HG02759 (cell line): ENCODE measurements at regions not wholly inside any gene's neighbourhood (a gene's known extent, or its start where the extent isn't known, plus 50 kb on each side); places are given as distances from the start of the nearest gene placed in this dataset.

Experiments used
- ATAC-seq: cut with Tn5 transposase; IDR thresholded peaks from one replicate; pipeline ENCODE4 v1.9.1; 2021; ENCODE audit warnings: mild to moderate bottlenecking, moderate library complexity; ENCODE audit not compliant: unreplicated experiment

DNA sequence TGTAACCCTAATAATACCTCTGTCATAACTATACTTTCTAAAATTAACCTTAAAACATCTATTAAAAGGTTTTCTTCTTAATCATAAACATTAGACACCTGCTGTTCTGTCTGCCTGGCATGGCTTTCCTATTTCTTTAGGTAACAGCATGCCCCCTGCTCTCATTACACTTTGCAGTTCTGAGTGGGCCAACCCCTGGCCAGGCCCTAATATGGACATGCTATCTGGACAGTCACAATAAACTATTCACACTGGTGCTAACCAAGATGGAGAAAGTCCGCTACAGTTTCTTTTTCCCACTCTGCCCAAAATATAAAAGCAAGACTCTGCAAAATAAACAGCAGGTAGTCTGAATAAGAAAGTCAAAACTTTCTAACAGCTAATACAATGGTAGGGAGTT lies 84.0 kb downstream of the ELAPOR2 start:
- ATAC-seq, result no peak

DNA sequence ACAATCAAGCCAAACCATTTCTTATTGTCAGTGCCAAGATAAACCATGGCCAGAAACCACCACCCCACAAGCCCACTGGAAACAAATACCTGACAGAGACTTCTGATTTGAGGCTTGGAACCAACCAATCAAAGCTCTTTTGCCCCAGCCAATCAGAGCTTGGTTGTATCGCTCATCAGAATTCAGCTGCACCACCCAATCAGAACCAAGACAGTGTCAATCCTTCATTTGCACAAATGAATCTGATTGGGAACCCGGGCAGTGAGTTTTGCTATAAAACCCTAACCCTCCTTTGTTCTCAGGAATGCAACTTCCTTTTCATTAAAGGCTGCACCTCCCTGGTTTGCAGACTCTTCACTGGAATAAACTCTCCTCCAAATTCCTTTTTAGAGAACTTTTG lies 87.4 kb downstream of the ELAPOR2 start:
- ATAC-seq, result no peak

DNA sequence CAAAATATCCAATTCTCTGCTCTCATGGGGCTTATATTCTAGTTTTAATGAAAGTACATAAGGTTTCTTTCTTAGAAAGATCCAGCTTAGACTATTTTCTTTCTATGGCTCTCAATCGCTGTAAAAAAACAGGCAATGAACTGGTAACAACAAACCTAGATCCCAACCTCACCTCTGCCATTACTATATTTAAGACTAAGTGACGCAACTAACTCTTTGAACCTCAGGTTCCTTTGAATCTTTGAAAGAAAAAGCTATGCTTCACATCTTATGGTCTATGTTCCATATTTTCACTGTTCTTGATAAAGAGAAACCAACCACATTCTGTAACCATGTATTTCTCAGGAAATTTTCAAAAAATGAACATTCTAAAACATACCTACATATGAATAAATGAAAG lies 88.5 kb downstream of the ELAPOR2 start:
- no peak for ATAC-seq

DNA sequence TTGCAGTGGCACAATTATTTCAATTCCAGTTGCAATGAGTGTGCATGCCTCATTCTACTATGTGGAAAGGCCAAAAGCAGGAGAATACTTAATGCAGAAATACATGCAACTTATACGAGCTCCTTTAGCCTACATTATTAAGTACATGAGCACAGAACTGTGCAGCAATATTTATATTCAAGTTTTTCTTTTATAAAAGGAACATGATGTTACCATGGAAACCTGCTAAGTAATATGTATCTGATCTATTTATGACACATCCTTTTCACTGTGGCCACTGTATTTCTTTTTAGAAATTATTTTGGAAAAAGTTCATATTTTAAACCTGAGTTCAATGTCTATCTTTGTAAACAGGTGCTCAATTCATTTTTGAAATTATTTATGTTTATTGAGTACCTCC lies 88.9 kb downstream of the ELAPOR2 start:
- ATAC-seq, result no peak

DNA sequence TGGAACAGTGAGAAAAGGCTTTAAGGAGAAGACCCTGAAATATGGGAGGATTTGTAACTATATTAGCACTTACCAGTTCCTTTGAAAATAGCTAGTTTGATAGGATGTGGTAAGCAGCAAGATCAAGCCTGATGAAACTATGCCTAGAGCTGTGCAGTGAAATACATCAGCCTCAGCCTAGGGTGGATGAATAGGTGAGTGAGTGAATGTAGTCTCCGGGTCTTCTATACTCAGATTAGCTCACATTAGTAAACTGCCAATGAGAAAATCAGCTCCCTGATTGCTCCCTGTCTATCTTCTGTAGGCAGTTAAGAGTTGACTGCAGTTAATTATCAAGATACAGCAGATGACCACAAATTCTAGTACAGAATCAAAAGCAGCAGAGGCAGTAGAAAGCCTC lies 89.6 kb downstream of the ELAPOR2 start:
- ATAC-seq, result no peak

DNA sequence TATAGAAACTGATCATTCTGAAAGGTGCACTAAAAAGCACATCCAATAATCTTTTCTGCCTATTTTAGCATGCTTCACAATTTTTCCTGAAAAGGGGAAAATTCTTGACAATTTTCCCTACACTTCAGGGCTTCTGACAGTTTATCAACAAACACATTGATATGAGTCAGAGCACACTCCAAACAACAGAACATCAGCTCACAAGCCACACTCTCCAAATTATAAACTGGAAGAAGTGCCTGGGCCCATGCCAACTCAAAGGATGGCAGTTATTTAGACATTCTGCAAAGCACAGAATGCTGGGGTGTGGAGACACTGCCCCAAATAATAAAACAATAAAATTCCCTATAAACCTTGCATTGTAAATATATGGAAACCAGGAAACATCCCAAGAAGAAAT lies 90.8 kb downstream of the ELAPOR2 start:
- ATAC-seq, result no peak

DNA sequence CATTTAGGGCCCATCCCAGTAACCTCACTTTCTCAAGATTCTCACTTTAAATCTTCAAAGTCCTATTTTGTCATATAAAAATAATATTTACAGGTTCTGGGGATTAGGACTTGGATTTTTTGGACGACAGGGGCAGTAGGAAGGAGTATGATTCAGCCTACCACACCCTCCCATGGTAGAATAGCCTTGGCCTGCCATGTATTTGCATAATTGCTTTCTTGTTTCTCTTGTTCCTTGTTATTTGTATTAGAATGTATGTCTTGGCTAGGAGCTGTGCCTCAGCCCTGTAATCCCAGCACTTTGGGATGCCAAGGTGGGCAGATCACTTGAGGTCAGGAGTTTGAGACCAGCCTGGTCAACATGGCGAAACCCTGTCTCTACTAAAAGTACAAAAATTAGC lies 92.5 kb downstream of the ELAPOR2 start:
- no peak for ATAC-seq

DNA sequence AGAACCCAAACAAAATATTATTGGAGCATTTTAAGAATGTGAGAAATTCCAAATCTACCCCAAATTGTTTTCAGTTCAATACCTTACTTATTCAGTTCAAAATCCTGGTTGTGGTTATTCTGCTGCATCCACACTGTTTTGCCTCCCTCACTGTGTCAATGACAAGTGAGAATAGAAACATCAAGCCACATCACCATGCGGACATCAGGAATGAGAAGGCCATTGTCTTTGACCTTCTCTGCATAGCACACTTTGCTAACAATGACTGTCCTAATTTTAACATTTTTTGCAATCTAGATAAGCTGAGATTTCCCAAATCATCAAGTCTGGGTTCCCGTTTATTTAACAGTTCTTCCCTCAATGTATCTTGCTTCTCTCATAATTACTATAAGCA lies 93.7 kb downstream of the ELAPOR2 start:
- ATAC-seq, result no peak

DNA sequence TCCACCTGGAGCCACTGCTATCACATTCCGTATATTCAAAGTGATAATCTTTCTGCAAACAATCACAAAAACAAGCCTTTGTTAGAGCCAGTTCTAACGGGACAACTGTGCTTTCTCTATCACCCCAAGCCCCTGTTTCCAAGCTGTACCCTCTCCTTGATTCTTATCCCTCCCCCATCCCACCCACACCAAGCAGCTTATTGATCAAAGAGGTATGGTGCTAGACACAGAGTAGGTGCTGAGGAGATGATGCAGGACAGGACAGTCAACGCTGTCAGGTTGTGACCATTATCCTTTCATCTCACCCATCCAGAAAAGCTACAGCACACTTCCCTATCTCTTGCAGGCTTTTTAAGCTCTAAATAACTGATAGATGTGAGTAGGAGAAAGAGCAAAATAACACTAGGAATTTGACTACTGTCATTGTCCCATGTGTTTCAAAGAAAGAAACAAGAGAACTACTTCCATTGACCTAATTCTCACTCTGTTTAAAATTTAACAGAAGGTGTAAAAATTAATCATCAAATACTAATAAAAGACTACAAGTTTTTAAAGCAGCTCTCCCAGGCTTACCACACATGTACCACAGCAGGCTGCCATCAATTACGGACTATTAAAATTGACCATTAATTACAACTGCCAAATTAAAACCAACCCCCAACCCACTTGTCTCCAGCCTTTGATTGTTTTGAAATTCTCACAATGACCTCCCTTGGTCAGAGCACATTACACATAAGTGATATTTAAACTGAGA lies 94.3 kb downstream of the ELAPOR2 start:
- no peak for ATAC-seq

DNA sequence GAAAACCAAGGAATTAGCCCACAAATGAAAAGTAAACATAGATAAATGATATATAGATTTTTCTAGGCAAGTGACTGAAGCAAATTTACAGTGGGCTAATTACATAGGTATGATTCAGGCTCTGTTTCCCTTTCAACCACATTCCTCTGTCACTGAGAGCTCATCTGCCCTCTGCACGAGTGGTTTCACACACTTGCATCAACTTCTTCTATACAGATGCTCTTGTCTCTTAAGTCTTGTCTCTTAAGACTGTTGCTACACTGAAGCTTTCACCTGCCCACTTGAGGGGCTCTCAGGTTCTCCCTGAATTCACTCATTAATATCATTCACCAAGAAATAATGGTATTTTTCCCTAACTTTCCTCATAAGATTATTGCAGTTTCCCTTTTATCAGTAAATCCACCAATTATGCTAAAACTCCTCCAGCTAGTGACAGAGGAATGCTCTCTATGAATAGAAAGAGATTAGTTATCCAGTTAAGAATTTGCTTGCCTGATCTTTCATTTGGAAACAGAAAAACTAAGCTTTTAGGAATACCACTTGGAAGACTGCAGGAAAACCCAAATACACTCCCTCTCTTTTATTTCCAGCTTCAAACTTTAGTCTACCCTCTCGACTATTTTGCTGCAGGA lies 95.7 kb downstream of the ELAPOR2 start:
- no peak for ATAC-seq

DNA sequence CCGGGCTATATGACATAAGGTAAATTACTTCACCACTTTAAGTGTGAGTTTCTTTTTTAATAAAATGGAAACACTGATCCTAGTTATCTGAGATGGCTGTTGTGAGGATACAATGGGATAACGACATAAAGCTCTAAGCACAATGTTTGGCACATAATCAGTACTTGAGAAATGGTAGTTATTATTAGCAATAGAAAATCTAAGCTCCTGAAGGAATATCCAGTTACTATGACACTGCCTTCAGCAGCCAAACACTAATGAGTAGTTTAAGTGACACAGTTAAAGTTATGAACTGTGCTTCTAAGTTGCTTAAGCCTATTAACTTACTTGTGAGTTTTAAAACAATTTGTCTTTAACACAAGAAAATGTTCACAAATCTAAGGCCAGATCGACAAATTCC lies 96.8 kb downstream of the ELAPOR2 start:
- ATAC-seq, result no peak

DNA sequence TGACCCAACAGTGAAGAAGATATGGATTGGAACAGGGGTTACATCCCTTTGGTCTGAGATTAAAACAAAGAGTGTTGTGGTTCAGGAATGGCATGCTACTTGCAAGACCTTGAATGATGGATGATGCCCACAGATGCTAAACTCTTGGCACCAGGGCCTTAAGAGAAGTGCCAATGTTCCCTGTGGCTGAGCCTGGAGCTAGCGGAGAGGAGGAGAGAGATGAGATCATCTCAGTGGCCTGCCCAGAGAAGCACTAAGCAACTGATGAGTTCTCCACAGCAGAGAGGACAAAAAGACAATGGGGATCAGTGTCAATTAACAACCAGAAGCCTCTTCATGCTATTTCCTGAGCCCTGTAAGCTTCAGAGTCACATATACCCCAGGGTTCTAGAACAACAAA lies 97.8 kb downstream of the ELAPOR2 start:
- no peak for ATAC-seq

DNA sequence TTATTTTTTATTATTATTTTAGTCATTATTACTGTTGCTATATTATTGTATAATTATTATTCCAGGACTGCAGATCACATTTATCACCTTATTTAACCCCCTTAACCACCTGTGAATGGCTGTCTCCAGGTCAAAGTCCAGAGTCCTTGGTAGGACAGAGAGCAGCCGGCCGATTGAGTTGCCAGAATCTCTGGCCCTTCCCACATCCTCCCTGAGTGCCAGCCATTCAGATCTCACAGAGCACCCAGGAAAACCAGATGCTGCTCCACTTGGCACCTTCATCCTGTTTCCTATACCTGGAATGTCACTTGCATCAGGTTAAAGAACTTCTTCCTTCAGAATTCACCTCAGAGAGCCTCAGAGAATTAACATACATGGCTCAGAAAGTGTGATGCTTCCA lies 101.1 kb downstream of the ELAPOR2 start:
- ATAC-seq, result no peak

DNA sequence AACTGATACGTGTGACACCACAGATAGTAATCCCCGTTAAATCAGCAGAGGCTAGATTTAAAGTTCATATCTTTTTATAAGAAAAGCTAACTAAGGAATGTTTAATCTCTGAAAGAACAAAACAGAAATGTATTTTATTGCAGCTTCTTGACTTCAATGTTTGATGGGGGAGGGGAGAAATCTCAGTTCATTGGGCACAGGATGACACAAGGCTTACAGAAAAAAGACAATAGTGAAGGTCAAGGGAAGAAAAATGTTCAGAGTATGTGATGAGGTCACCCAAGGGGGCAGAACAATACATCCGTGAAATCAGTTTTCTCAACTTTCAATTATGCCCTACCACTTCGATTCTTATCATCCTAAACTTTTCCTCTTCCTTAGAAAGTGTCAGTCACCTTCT lies 102.9 kb downstream of the ELAPOR2 start:
- no peak for ATAC-seq

DNA sequence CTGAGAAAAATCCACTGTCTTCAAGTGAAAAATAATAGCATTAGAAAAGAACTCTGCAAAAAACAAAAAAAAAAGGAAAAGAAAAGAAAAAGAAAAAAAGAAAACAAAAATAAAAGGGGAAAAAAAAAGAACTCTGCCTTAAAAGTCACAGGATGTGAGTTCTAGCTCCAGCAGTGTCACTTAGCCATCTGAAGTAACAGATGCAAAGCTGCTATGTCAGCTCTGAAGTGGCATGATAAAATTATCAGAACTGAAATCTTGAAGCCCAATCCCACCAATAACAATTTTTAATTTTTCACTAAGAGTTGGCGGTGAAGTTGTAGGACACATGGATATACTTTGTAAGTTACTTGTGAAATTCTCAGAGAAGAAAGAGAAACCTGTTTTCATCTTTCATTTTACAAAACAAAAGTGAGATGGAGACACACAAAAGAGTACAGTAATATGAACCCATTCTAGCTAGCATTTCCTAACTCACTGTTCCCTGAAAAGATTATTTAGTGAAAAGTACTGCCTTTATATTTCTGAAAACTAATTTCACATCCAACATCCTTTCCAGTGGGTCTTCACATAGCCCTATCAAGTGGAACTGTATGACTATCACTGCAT lies 103.5 kb downstream of the ELAPOR2 start:
- ATAC-seq, result no peak

DNA sequence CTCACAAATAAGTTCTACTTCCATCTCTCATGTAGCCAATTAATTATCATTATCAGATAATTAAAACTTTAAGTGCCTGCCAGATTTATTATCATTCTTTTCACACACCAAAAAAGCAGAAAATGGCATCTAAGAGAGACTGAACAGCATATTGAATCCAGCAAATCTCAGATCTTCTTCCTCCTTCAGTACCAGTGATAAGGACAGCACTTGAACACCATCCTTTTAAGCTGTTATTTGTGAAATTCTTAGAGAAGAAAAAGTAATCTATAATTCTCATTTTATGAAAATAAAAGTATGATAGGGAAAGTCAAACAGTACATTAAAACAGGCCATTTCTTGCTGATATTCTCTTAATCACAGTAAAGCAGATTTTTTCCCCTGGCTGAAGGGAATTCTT lies 104.5 kb downstream of the ELAPOR2 start:
- no peak for ATAC-seq

DNA sequence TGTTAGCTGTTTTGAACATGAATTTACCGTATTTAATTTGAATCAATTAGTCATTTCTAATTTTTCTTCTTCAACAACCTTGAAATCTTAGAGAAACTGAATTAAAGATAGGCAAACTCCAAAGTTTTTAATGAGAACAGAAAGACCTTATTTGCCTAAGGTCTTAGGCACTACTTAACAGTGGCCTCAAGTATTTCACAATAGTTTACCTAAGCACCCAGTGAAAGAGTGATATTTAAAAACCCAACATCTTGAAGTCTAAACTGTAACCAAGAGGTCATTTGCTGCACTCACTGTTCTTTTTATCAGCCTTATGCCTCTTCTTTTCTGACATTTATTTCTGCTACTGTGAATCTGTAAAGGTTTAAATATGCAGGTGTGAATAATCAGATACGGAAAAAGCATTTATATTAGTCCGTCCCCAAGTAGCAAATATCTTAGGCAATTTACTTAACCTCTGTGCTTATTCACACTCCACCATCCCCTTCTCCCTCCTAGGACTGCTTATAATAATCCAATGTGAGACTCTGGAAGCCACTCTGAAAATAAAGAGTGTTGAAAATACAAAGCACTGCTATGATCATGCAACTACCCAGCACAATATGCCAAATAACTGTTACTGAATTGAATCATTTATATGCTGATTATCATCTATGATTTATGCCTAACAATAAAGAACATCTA lies 105.7 kb downstream of the ELAPOR2 start:
- no peak for ATAC-seq

DNA sequence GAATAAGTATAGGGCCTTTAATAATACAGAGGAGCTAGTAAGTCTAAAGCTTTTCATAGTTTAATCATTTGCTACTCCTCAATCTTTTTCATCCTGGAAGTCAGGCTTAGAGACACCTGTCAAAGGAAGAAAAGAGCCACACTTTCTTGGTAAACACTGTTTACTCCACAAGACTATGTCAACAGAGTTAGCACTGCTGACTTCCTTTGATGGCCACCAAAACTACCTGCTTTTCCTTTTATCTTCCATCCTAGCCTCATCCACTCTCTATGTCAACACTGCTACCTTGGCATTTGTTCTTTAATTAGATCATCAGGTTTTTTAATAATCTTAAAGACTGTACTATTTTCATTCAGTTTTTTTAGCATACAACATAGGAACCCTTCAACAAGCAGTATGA lies 106.2 kb downstream of the ELAPOR2 start:
- no peak for ATAC-seq

DNA sequence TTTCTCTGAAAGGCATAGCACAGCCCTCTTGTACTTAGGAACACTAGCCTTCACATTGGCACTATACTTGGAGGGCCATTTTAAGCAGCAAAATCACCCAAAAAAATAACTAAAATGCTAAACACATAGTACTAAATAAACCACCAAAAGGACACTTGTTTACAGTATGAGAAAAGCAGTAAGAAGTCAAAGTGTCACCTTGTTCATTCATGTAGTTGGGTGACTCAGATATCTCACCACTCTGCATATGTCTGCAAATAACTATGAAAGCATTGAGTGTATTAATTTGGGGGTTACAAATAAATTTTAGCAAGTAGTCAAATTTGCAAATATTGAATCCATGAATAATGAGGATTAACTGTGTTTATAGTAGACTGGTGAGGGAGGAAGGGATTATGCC lies 107.6 kb downstream of the ELAPOR2 start:
- no peak for ATAC-seq

DNA sequence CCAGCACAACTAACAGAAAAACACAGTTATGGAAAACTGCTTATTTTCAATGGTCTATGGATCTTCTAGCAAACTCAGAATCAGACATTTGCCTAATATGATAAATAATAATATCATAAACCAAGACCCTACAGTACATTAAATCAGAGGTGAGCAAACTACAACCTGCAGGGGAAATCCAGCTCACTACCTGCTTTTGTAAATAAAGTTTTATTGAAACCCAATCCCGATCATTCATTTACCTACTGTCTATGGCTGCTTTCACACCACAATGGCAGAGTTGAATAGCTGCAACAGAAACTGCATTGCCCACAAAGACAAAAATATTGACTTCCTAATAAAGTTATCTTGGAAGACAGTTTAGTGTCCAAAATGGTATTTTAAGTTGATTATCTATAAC lies 108.5 kb downstream of the ELAPOR2 start:
- no peak for ATAC-seq

DNA sequence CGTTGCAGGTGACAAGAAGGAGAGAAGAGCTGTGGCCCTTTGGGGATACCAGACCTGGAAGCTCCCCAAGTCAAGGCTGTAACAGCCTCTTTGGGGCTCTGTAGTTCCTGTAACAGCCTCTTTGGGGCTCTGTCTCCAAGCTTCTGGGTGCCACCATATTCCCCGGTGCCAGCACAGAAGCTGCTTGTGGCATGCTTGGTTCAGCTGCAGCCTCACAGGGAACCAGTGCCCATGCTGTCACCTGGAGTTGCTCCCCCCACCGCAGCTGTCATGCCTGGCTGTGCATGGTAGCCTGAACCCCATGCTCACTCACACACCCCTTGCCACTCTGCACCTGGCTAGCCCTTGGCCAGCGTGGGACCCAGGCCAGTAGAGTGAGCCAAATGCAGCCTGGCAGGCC lies 109.1 kb downstream of the ELAPOR2 start:
- no peak for ATAC-seq

DNA sequence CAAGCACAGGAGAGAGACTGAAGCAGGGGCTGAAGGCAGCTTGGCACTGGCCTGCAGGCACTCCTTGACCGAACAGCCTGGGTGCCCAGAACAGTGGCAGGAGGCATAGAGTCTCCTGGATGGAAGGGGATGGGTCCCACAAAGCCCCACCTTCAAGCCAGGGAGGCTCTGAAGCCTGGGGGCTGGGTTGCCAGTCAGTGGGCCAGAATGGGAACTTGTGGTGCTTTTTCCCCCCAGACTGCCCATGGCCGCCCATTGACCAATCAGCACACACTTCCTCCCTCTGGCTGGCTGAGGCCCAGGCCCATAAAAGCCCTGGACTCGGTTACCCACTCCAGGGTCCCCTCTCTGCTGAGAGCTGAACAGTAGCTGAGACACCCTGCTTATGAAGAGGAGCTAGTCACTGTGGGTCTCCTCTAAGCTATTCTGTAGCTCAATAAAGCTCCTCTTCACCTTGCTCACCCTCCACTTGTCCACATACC lies 109.6 kb downstream of the ELAPOR2 start:
- no peak for ATAC-seq
